Activated CD4-positive, alpha-beta T cell treated with anti-CD3 and anti-CD28 coated beads, Interleukin-2, amount 50 U/mL, for 1 hour (primary cell): ENCODE measurements at regions not wholly inside any gene's neighbourhood (a gene's known extent, or its start where the extent isn't known, plus 50 kb on each side); places are given as distances from the start of the nearest gene placed in this dataset.

Experiments used
- DNase-seq: peaks from one replicate; pipeline ENCODE4 v3.0.0-alpha.2; 2020

- DNase-seq: no peak
Observed at GRCh38 chr22:22050141-22050775, 67.7 kb upstream of the TOP3B start.

- no peak for DNase-seq
Observed at GRCh38 chr22:22049684-22050083, 67.1 kb upstream of the TOP3B start.

- no peak for DNase-seq
Observed at GRCh38 chr22:22048981-22049531, 66.5 kb upstream of the TOP3B start.

- DNase-seq: no peak
Observed at GRCh38 chr22:22048318-22048942, 65.8 kb upstream of the TOP3B start.

- DNase-seq: no peak
Observed at GRCh38 chr22:22047776-22048175, 65.2 kb upstream of the TOP3B start.

- DNase-seq: no peak
Observed at GRCh38 chr22:22047266-22047665, 64.7 kb upstream of the TOP3B start.

- no peak for DNase-seq
Observed at GRCh38 chr22:22046370-22046769, 63.8 kb upstream of the TOP3B start.

- no peak for DNase-seq
Observed at GRCh38 chr22:22045571-22046335, 63.2 kb upstream of the TOP3B start.

- DNase-seq: no peak
Observed at GRCh38 chr22:22044153-22044552, 61.6 kb upstream of the TOP3B start.

- DNase-seq: no peak
Observed at GRCh38 chr22:22043296-22044078, 60.9 kb upstream of the TOP3B start.

GRCh38 chr22:22042599-22043295 is 60.2 kb upstream of the TOP3B start:
- no peak for DNase-seq

- no peak for DNase-seq
Observed at GRCh38 chr22:22042009-22042408, 59.4 kb upstream of the TOP3B start.

GRCh38 chr22:22040908-22041307 is 58.3 kb upstream of the TOP3B start:
- no peak for DNase-seq

- DNase-seq: no peak
Observed at GRCh38 chr22:22040472-22040871, 57.9 kb upstream of the TOP3B start.

- no peak for DNase-seq
Observed at GRCh38 chr22:22039286-22040074, 56.9 kb upstream of the TOP3B start.

- DNase-seq: no peak
Observed at GRCh38 chr22:22038178-22038880, 55.7 kb upstream of the TOP3B start.

GRCh38 chr22:22037740-22038139 is 55.2 kb upstream of the TOP3B start:
- no peak for DNase-seq

- no peak for DNase-seq
Observed at GRCh38 chr22:22037229-22037628, 54.6 kb upstream of the TOP3B start.

- DNase-seq: no peak
Observed at GRCh38 chr22:22036588-22036987, 54.0 kb upstream of the TOP3B start.

GRCh38 chr22:22035771-22036314 is 53.3 kb upstream of the TOP3B start:
- no peak for DNase-seq

GRCh38 chr22:22035203-22035602 is 52.6 kb upstream of the TOP3B start:
- DNase-seq: no peak
